LHCN-M2 (cell line): ENCODE measurements at regions not wholly inside any gene's neighbourhood (a gene's known extent, or its start where the extent isn't known, plus 50 kb on each side); places are given as distances from the start of the nearest gene placed in this dataset.

ENCODE experiments used
- DNase-seq: peaks from one replicate; pipeline ENCODE4 v3.0.0-alpha.2; 2012; ENCODE audit warnings: low read depth

- no peak for DNase-seq
Observed at GRCh38 chr7:17234030-17234397, 64.4 kb upstream of the AHR start.

DNA sequence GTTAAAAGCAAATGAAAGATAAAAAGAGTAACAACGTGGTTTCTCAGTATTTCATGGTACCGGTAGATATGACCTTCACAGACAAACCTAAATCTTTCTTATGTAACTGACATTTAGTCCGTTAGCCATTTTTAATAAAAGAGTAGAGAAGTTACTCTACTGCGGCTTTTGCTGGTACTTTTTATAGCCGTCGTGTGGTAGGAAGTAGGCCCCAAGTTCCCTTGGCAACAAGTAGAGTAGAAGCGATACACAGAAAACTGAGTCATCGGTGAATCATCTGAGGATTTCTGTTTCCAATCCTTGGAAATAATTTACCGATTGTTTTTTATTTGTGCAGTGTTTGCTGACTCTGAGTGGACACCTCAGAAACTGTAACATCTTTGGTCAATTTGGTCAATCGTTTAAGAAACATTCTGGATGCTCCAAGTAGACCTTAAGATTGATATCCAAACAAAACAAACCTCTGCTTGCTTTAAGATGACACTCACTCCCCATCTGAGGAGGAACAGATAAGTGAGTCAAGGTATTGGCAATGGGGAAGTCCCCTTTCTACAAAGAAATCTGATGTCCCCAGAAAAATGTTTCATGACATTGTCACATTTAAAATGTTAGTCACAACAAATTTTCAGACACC, 63.9 kb upstream of the AHR start:
- DNase-seq: peak; percentile 98

GRCh38 chr7:17236171-17236570, 62.3 kb upstream of the AHR start:
- no peak for DNase-seq

DNA sequence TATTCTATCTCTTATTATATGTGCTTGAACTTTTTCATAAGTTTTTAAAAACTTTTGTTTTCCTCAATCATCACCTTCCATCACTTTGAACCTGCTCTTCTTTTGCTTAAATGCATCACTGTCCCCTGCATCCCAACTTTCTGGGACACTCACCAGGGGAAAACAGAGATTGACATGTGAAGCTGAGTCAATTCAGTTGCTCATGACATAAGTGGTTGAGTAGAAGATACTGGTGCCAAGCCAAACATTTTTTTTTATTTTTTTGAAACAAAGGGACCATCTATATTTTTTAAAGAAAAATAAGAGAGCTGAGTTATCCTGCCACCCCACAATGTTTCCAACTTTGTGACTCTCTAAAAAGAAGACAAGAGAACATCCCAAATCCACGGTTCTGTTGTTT, 61.8 kb upstream of the AHR start:
- DNase-seq: peak; percentile 81

- no peak for DNase-seq
Observed at GRCh38 chr7:17239046-17239445, 59.4 kb upstream of the AHR start.

DNA sequence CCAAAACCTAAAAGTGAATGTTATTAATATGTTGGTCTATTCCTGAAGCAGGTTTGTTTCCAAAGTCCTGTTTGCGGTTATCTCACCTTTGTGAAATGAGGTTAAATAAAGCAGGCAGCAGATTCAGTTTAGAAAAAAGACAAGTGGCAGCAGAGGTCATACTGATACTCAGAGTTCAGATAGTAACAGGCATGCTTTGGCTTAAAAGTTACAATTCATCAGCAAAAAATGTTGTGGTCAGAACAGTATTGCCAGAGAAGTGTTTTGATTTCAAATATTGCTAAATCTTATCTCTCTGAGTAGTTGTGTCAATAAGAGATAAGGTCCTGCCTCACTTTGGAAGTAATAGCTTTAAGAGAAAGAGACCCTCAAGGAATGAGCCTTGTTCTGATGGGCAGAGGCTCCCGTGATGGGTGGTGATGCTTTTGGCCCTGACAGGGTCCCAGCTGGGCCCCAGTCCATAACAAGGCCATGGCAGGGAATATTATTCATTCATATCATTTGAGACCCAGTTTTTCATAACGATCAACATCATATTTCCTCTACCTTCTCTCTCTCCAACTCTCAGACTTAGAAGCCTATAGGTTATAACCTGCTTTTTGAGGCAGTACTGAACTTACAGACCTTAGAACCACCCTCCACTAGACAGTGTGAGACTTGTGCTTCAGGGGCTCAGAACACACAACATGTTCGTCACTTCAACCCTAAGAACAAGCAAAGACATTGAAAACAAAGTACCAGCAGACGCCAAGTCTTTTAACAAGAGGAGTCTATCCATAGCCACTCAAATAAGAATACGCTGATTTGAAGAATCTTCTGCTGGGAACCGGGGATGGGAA, 58.5 kb upstream of the AHR start:
- DNase-seq: peak; percentile 84

- no peak for DNase-seq
Observed at GRCh38 chr7:17242504-17242903, 55.9 kb upstream of the AHR start.

- DNase-seq: no peak
Observed at GRCh38 chr7:17244786-17245185, 53.7 kb upstream of the AHR start.

DNA sequence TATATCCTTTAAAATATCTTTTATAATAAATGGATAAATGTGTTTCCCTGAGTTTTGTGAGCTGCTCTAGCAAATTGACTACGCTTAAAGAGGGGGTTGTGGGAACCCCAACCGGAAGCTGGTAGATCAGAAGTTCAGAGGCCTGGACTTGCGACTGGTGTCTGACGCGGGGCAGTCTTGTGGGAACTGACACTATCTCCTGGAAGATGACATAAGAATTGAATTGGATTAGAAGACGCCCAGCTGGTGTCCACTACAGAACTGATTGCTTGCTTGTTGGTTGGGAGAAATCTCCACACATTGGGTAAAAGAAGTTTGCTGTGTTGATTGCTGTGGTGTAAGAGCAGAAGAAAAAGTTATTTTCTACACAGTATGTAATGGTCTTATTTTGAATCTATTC, 51.1 kb upstream of the AHR start:
- no peak for DNase-seq

GRCh38 chr7:17248527-17248926, 49.9 kb upstream of the AHR start:
- no peak for DNase-seq
